ENCODE measurements at regions not wholly inside any gene's neighbourhood (a gene's known extent, or its start where the extent isn't known, plus 50 kb on each side); places are given as distances from the start of the nearest gene placed in this dataset.

DNA sequence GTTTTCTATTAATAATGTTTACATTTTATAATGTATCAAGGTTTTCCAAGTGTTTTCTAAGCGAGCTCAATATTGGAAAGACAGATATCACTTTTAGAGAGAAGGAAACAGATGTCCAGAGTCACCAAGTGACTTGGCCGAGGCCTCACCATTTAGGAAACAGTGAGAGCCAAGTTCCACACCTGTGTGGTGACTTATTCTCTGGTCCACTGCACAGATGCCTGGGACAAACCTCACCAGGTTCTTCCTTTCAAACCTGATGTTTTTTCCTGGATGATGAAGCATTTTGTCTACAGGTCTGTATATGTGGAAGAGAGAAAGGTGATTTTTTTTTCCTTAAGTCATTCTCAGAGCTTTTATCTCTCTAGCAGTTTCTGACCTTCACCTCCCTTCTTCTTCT lies 280.7 kb downstream of the LPIN1 start:
- intact Hi-C loops (cut with micrococcal nuclease) = no loop called here
- CTCF ChIA-PET = no interaction called here

DNA sequence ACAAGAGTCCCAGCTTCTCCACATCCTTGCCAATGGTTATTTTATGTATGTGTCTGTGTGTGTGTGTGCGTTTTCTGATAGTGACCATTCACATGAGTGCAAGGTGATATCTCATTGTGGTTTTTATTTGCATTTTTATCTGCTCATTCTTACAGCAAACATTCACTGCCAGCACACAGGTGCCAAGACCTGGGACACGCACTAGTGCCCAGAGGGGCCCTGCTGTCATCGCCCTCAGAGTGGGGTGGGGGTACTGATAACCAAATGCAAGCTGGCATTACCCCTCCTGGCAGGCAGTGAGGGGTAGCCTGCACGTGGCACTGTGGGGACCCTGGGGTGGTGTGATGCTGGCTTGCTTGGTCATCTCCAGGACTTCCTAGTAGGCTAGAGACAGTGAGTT lies 285.4 kb downstream of the LPIN1 start:
- peaks cover 14% of the 10 kb centered on the region for H3K4me1 Mint-ChIP-seq (ENCODE audit: low read depth)
- no peaks in the 10 kb centered on the region for H3K9me3 Mint-ChIP-seq
- H3K4me3 Mint-ChIP-seq = no peak overlapping the region
- no peaks in the 10 kb centered on the region for H3K36me3 Mint-ChIP-seq
- intact Hi-C loops (cut with micrococcal nuclease) = no loop called here
- DNase-seq = no peak
- CTCF ChIA-PET = interaction anchor here (1.2 kb wide), 1 partner anchor 20 kb away, joined by 3 read pairs; no protein-coding TSS in a partner anchor
- POLR2A ChIA-PET = no interaction called here
- peaks cover 5% of the 10 kb centered on the region for H3K27me3 Mint-ChIP-seq
- H3K27ac Mint-ChIP-seq = no peak overlapping the region

More for the DNA sequence above, 280.7 kb downstream of the LPIN1 start:
- DNase-seq = no peak
- POLR2A ChIA-PET = interaction anchor here (0.5 kb wide), 1 partner anchor 16 kb away, joined by 3 read pairs; no protein-coding TSS in a partner anchor
- Mint-ChIP-seq H3K27ac (no peak overlapping the region), H3K4me3 (no peak overlapping the region), H3K4me1 (ENCODE audit: low read depth) (no peaks in the 10 kb centered on the region), H3K27me3 (peaks cover 7% of the 10 kb centered on the region), H3K36me3 (peaks cover 5% of the 10 kb centered on the region), H3K9me3 (peaks cover 6% of the 10 kb centered on the region)

DNA sequence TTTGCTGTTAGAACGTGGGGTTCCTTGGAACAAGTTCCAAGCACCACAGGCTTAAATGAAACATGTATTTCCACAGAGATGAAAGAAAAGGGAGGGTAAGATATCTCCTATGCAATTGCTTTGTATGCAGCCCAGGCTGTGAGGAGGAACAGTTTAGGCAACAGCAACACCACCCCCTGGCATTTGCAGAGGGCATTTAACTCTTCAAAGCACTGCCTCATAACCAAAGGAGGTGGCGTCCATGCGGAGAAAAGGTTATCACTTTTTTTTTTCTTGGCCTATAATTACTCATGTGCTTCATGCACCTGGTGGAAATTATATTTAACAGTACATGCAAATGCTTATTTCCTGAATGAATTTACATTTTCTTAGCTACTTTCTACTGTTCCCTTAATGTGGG lies 286.0 kb downstream of the LPIN1 start:
- no peaks in the 10 kb centered on the region for H3K9me3 Mint-ChIP-seq
- peaks cover 19% of the 10 kb centered on the region for H3K4me1 Mint-ChIP-seq (ENCODE audit: low read depth)
- no peak for DNase-seq
- POLR2A ChIA-PET = no interaction called here
- no peaks in the 10 kb centered on the region for H3K36me3 Mint-ChIP-seq
- H3K27me3 Mint-ChIP-seq = peaks cover 5% of the 10 kb centered on the region
- H3K4me3 Mint-ChIP-seq = no peak overlapping the region
- CTCF ChIA-PET = interaction anchor here (1.2 kb wide), 1 partner anchor 20 kb away, joined by 3 read pairs; no protein-coding TSS in a partner anchor
- intact Hi-C loops (cut with micrococcal nuclease) = no loop called here
- no peak overlapping the region for H3K27ac Mint-ChIP-seq

DNA sequence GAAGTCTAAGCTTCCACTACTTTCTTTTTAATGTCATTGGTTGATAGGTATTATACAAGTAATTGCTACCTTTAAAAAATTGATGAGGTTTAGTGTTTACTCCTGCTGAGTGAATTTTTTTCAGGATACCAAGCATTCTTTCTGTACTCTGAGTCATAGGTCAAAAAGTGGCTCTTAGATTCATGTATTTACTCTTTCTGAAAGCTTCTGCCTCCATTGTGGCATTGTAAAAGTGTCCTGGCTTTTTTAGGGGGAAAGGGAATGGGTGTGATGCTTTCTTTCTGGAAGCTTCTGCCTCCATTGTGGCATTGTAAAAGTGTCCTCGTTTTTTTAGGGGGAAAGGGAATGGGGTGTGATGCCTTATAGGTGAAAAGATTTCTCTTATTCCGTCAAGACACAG lies 286.5 kb downstream of the LPIN1 start:
- Mint-ChIP-seq H3K27me3 (peaks cover 5% of the 10 kb centered on the region), H3K9me3 (no peaks in the 10 kb centered on the region), H3K4me1 (ENCODE audit: low read depth) (peaks cover 23% of the 10 kb centered on the region), H3K36me3 (no peaks in the 10 kb centered on the region), H3K27ac (no peak overlapping the region), H3K4me3 (no peak overlapping the region)
- ChIA-PET POLR2A (no interaction called here), CTCF (interaction anchor here (1.2 kb wide), 1 partner anchor 21 kb away, joined by 3 read pairs; no protein-coding TSS in a partner anchor)
- DNase-seq = no peak
- intact Hi-C loops (cut with micrococcal nuclease) = no loop called here

DNA sequence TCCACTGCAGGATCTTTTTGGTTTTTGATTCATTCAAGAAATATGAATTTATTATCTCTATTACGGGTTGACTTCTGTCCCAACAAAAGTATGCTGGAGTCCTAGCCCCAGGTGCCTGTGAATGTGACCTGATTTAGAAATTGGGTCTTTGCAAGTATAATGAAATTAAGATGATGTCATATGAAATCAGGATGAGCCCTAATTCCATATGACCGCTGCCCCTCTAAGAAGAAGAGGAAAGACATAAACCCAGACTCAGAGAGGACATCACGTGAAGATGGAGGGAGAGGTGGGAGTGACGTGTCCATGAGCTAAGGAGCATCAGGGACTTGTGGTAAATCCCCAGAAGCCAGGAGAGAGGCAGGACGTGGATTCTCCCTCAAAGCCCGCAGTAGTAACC lies 287.1 kb downstream of the LPIN1 start:
- POLR2A ChIA-PET = no interaction called here
- H3K4me3 Mint-ChIP-seq = no peak overlapping the region
- intact Hi-C loops (cut with micrococcal nuclease) = no loop called here
- H3K27ac Mint-ChIP-seq = no peak overlapping the region
- H3K4me1 Mint-ChIP-seq (ENCODE audit: low read depth) = peaks cover 23% of the 10 kb centered on the region
- CTCF ChIA-PET = no interaction called here
- no peaks in the 10 kb centered on the region for H3K9me3 Mint-ChIP-seq
- H3K27me3 Mint-ChIP-seq = peaks cover 5% of the 10 kb centered on the region
- no peak for DNase-seq
- H3K36me3 Mint-ChIP-seq = no peaks in the 10 kb centered on the region

DNA sequence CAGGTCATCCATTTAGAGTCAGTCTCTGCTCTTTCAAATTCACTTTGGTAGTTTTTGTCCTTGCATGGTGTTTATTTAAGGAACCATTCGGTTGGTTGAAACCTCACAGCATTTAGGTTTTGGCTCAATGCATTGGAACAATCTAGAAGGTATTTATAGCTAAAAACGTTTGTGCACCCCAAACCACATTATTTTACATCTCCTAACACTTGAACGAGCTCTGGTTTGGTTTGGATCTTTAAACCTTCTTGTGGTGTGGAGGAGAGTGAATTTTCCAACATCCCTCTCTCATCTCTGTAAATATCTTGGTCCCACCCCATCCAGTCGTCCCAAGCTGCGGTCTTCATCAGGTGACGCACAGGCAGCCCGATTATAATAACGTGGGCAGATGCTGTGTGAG lies 287.9 kb downstream of the LPIN1 start:
- POLR2A ChIA-PET = no interaction called here
- DNase-seq = no peak
- H3K36me3 Mint-ChIP-seq = no peaks in the 10 kb centered on the region

DNA sequence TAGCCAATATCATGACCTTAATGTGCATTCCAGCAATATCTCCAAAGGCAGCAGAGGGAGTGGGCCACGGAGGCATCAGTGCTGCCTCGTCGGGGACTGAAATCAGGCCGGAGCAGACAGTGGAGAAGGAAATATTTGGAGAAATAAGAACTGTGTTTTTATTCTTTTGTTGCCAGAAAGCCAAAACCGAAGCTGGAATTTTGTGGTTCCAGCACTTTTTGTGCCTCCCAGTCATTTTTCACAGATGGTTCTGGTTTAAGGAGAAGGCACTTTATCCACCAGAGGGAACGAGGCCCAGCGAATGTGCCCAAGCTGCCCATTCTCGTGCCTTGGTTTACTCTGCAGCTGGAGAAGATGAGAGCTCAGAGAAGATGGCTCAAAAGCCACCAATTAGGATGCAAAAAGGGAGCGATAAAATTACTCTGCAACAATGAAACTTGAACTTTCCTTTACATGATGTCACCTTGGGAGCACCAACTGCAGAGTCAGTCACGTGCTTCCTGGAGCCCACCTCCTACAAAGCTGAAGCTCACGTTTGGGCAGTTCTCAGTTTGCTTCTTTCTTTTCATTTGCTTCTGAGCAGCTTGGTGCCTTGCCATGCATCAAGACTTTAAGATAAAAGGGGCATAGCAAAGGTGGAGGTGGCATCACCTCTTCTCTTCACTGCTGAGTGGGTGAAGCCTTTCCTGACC lies 288.7 kb downstream of the LPIN1 start:
- ChIA-PET POLR2A (no interaction called here), CTCF (interaction anchor here (0.8 to 1.1 kb wide), 2 partner anchors 23 to 686 kb away, joined by 3 read pairs; no protein-coding TSS in a partner anchor)
- Mint-ChIP-seq H3K9me3 (no peaks in the 10 kb centered on the region), H3K36me3 (no peaks in the 10 kb centered on the region), H3K27ac (no peak overlapping the region), H3K27me3 (peaks cover 5% of the 10 kb centered on the region), H3K4me1 (ENCODE audit: low read depth) (peaks cover 23% of the 10 kb centered on the region), H3K4me3 (no peak overlapping the region)
- no peak for DNase-seq
- intact Hi-C loops (cut with micrococcal nuclease) = no loop called here

More for the DNA sequence above, 287.9 kb downstream of the LPIN1 start:
- intact Hi-C loops (cut with micrococcal nuclease) = no loop called here
- no peak overlapping the region for H3K27ac Mint-ChIP-seq
- no peak overlapping the region for H3K4me3 Mint-ChIP-seq
- peaks cover 23% of the 10 kb centered on the region for H3K4me1 Mint-ChIP-seq (ENCODE audit: low read depth)
- no peaks in the 10 kb centered on the region for H3K9me3 Mint-ChIP-seq
- H3K27me3 Mint-ChIP-seq = peaks cover 5% of the 10 kb centered on the region
- CTCF ChIA-PET = interaction anchor here (0.8 kb wide), 1 partner anchor 23 kb away, joined by 3 read pairs; no protein-coding TSS in a partner anchor

DNA sequence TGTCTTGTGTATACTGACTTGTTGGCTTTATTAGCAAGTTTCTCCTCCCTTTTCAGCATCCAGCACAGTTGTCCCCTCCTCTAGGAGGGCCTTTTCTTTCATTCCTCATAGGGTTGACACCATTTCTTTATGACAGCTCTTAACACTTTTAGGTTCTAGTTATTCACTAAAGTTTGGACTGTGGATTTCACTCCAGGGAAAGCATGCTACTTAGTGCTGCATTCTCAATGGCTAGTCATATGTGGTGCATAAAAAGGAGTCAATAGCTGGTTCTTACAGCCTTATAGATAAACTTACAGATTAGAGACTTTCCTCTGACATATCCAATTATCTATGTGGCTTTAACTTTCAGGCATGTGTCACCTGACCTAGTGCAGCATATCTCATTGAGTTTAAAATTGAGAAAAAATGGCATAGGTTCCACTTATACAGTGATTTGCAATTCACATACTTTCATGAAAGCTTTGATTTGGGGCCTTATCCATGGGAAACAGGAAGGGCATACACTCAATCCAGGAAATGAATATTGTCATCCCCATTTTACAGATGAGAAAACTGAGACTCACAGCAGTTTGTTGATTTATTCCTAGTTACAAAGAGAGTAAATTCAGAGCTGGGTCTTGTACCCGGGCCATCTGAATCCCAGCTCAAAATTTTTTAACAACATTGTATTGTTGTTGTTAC lies 289.7 kb downstream of the LPIN1 start:
- peaks cover 5% of the 10 kb centered on the region for H3K27me3 Mint-ChIP-seq
- DNase-seq = no peak
- H3K4me1 Mint-ChIP-seq (ENCODE audit: low read depth) = peaks cover 23% of the 10 kb centered on the region
- ChIA-PET POLR2A (no interaction called here), CTCF (interaction anchor here (1.1 kb wide), 1 partner anchor 685 kb away, joined by 3 read pairs; no protein-coding TSS in a partner anchor)
- no peak overlapping the region for H3K27ac Mint-ChIP-seq
- H3K4me3 Mint-ChIP-seq = no peak overlapping the region
- intact Hi-C loops (cut with micrococcal nuclease) = no loop called here
- no peaks in the 10 kb centered on the region for H3K9me3 Mint-ChIP-seq
- H3K36me3 Mint-ChIP-seq = no peaks in the 10 kb centered on the region

DNA sequence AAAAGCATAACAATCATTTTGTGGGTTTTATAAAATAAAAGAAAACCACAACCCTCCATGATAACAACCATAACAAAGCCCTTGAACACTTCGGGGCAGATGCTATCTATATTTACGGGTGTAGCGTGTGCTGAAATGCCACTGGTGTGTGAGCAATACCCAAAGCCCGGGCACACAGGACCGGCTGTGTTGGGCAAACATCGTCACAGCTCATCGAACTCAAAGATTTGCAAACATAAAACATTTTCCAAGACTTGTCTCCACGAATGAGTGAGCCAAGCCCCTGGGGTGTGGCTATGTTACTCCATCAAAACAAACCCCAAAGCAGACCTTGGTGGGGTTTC lies 290.2 kb downstream of the LPIN1 start:
- intact Hi-C loops (cut with micrococcal nuclease) = no loop called here
- peaks cover 23% of the 10 kb centered on the region for H3K4me1 Mint-ChIP-seq (ENCODE audit: low read depth)
- peaks cover 5% of the 10 kb centered on the region for H3K27me3 Mint-ChIP-seq
- H3K36me3 Mint-ChIP-seq = no peaks in the 10 kb centered on the region
- H3K27ac Mint-ChIP-seq = no peak overlapping the region
- H3K9me3 Mint-ChIP-seq = peaks cover 4% of the 10 kb centered on the region
- ChIA-PET CTCF (interaction anchor here (0.6 to 1.1 kb wide), 2 partner anchors 668 to 685 kb away, joined by 3 read pairs; no protein-coding TSS in a partner anchor), POLR2A (no interaction called here)
- peak; percentile 15 for DNase-seq
- no peak overlapping the region for H3K4me3 Mint-ChIP-seq

DNA sequence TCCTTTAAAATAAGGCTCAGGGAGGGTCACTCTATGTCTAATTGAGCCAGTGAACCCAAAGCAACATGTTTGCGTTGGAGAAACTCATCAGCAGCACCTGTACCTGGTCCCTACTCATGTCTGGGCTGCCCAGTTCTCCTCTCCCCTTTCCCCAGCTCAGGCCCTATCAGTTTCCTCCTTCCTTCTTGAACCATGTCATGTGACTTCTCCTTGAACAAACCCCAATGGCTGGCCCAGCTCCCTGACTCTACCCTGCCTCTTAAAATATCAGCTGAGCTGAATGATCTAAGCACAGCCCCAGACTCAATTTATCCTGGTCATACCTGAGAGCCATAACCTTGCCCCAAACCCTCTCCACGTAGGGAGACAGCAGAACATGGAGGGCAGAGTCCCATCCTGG lies 290.9 kb downstream of the LPIN1 start:
- POLR2A ChIA-PET = no interaction called here

DNA sequence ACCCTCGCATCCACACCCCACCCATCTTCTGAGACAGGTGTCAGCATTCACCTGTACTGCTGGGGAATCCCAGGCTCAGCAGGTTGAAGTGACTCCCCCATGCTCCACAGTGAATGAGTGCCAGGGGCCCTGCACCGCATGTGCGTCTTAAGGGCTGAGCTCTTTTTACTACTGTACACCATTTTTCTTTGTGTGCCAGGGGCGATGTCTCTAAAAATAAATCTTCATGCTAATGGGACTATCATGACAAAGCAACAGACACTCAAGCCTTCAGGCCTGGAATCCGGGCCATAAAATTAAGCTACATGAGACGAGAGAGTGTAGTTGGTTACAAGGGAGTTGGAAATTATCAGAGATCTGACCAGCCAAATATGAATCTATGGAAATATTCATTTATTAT lies 294.8 kb downstream of the LPIN1 start:
- no peak for DNase-seq
- POLR2A ChIA-PET = no interaction called here
- Mint-ChIP-seq H3K4me3 (no peak overlapping the region), H3K27me3 (no peaks in the 10 kb centered on the region), H3K36me3 (no peaks in the 10 kb centered on the region), H3K4me1 (ENCODE audit: low read depth) (peaks cover 52% of the 10 kb centered on the region), H3K9me3 (peaks cover 4% of the 10 kb centered on the region), H3K27ac (no peak overlapping the region)
- CTCF ChIA-PET = no interaction called here
- intact Hi-C loops (cut with micrococcal nuclease) = no loop called here

More for the DNA sequence above, 290.9 kb downstream of the LPIN1 start:
- Mint-ChIP-seq H3K27me3 (peaks cover 5% of the 10 kb centered on the region), H3K9me3 (peaks cover 4% of the 10 kb centered on the region), H3K4me1 (ENCODE audit: low read depth) (peaks cover 23% of the 10 kb centered on the region), H3K27ac (no peak overlapping the region), H3K36me3 (no peaks in the 10 kb centered on the region), H3K4me3 (no peak overlapping the region)
- CTCF ChIA-PET = interaction anchor here (0.6 kb wide), 1 partner anchor 667 kb away, joined by 3 read pairs; no protein-coding TSS in a partner anchor
- DNase-seq = no peak
- intact Hi-C loops (cut with micrococcal nuclease) = no loop called here

DNA sequence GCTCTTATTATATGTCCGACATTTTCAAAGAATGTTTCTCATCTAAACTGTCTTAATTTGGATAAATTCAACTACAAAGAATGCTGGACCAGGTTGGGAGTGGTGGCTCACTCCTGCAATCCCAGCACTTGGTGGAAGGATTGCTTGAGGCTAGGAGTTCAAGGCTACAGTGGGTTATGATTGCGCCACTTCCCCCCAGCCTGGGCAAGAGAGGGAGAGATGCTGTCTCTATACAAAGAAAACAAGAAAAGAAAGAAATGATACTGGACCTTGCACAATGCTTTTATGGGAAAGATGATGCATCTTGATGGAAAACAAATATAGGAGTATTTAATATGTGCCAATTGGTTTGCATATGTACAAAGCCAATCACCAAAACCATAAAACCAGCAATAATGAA lies 296.7 kb downstream of the LPIN1 start:
- Mint-ChIP-seq H3K9me3 (peaks cover 4% of the 10 kb centered on the region), H3K27ac (no peak overlapping the region), H3K36me3 (no peaks in the 10 kb centered on the region), H3K4me3 (no peak overlapping the region), H3K4me1 (ENCODE audit: low read depth) (peaks cover 41% of the 10 kb centered on the region), H3K27me3 (no peaks in the 10 kb centered on the region)
- intact Hi-C loops (cut with micrococcal nuclease) = no loop called here
- DNase-seq = no peak
- CTCF ChIA-PET = no interaction called here
- POLR2A ChIA-PET = interaction anchor here (0.6 kb wide), 1 partner anchor 16 kb away, joined by 3 read pairs; no protein-coding TSS in a partner anchor

All from activated CD4-positive, alpha-beta memory T cell treated with anti-CD3 and anti-CD28 coated beads for 36 hours (primary cell).